GM13977 (cell line): ENCODE measurements at regions not wholly inside any gene's neighbourhood (a gene's known extent, or its start where the extent isn't known, plus 50 kb on each side); places are given as distances from the start of the nearest gene placed in this dataset.

Experiments
- DNase-seq: peaks from one replicate; pipeline ENCODE4 v3.0.0; 2012; ENCODE audit warnings: low spot score
- in situ Hi-C: fragments of 300-500 bp; cut with MboI; formaldehyde crosslinking; loops from one replicate; pipeline ENCODE4 v1.12.0; 2022; ENCODE audit warnings: low sequenced_read_pairs, low pct_unique_long_range_greater_than_20kb, mixed read lengths, inconsistent platforms; ENCODE audit not compliant: unreplicated experiment
- TF ChIP-seq, protein P1 (sequence below): IDR thresholded peaks from 2 replicates; pipeline ENCODE4 v1.5.1; 2012; ENCODE audit warnings: mild to moderate bottlenecking, control low read depth; ENCODE audit not compliant: insufficient read depth; ENCODE audit errors: extremely low read depth, missing control alignments

DNA sequence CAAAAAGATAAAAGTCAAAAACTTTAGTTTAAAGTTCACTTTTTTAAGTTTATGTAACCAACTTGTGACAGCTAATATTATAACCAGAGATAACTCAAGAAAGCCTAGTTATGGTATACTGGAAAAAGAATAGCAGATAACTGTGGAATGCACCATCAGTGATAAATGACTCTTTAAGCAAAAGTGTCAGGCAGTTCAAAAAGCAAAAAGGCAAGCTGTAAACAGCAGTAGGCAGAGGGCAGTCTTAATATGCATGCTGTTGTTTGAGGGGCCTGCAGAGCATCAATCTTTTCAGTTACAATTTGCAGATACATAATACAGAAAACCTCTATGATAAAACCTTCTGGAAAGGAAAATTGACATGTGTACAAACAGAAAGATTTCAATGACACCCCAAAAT is 81.8 kb upstream of the JADE1 start:
- no peak for DNase-seq
- TF ChIP-seq, protein P1, sequence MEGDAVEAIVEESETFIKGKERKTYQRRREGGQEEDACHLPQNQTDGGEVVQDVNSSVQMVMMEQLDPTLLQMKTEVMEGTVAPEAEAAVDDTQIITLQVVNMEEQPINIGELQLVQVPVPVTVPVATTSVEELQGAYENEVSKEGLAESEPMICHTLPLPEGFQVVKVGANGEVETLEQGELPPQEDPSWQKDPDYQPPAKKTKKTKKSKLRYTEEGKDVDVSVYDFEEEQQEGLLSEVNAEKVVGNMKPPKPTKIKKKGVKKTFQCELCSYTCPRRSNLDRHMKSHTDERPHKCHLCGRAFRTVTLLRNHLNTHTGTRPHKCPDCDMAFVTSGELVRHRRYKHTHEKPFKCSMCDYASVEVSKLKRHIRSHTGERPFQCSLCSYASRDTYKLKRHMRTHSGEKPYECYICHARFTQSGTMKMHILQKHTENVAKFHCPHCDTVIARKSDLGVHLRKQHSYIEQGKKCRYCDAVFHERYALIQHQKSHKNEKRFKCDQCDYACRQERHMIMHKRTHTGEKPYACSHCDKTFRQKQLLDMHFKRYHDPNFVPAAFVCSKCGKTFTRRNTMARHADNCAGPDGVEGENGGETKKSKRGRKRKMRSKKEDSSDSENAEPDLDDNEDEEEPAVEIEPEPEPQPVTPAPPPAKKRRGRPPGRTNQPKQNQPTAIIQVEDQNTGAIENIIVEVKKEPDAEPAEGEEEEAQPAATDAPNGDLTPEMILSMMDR: no peak
- in situ Hi-C loops: no loop called here

DNA sequence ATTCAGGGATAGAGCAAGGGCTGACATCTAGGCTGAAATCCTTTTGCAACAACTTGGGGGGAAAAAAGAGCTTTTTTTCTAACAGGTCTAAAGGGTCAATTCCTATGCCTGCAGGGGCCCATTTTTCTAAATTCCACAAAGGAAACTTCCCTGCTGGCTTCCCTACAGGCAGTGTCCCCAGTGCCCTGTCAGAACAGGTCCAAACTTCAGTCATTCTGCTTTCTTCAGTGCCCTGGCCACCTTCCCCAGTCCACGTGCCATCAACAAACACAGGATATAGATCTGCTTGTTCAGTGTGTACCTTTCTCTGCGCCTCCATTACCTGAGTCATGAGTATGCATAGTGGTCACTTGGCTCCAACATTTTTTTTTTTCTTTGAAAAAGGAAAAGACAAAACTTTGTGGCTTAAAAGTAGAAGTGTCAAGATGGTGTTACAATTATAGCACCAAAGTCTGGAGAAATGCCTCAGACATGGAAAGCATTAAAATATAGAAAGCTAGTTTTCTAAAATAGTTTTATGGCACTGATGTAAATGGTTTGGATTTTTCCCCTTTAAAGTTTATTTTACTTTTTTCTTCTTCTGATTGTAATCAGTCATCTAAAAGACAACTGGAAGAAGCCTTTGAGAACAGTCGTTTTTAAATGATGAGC is 84.0 kb upstream of the JADE1 start:
- in situ Hi-C loops: no loop called here
- TF ChIP-seq, protein P1: no peak

DNA sequence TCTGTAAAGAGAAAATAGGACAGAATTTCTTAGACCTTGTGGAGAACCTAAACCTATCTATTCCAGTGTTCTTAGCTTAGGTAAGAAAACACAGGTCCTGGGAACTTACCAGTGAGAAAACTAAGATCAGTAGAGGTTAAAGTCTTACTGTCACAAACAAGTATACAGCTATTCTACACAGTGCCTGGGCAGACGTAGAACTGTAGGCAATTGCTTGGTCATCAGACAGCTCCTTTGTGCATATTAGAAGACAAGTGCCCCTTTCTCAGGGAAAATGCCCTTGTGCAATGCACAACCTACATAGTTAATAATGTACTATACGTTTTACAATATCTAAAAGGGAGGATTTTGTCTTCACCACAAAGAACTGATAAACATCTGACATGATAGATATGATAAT is 86.6 kb upstream of the JADE1 start:
- in situ Hi-C loops: no loop called here
- TF ChIP-seq, protein P1: no peak
- no peak for DNase-seq

More for the DNA sequence above, 84.0 kb upstream of the JADE1 start:
- DNase-seq: no peak

DNA sequence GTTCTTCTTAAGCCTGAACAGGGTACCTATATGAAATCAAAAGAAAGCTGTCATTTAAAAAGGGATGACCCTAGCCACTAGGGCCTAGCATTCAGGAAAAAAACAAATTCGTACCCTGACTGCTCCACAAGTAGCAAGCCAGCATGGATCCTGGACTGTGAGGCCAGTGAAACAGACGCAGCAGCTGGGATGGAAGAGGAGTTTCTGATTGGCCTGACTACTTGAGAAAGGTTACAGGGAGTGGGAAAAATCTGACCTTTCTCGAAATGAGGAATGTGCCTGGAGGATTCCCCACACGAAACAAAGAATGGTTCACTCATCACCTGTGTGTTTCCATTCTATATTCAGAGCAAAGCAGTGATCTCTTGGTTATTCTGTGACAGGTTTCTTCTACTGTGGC is 87.6 kb upstream of the JADE1 start:
- DNase-seq: no peak
- TF ChIP-seq, protein P1: no peak
- in situ Hi-C loops: no loop called here

DNA sequence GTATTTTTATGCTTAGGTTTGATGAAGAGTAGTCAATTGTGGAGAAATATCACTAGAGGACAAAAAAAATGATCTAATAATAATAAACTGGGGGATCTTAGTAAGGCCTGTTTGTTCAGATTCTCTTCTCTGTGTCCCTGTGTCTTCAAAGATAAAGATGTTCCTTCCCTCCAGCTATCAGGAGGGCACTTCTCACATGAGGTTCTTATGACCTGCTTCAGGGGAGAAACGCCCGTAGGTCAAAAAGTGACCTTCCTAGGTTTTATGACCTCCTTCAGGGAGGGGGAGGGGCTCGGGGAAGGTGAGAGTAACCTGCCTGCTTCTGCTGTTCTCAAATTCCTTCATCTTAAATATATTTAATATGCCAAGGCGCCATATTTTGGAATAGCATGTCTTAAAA is 89.2 kb upstream of the JADE1 start:
- no peak for DNase-seq
- in situ Hi-C loops: no loop called here
- TF ChIP-seq, protein P1: no peak

DNA sequence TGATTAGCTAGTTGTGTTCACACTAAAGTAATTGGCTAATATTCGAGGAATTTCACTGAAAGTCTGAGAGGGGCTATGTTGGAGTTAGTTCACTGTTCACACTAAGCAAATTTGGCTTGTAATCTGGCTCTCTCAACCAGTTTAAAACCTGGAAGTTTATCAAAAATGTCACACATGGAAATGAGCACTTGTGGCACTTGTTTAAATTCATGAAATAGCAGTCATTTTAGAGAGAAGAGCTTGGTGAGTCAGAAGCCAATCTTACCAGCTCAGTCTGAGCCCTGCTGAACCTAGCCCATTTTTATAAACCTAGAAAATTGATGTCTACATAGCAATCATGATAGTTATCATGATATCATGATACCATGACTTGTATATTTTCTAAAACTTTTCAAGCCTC is 90.7 kb upstream of the JADE1 start:
- TF ChIP-seq, protein P1: no peak
- in situ Hi-C loops: no loop called here
- DNase-seq: no peak
